ENCODE measurements at regions not wholly inside any gene's neighbourhood (a gene's known extent, or its start where the extent isn't known, plus 50 kb on each side); places are given as distances from the start of the nearest gene placed in this dataset.
"Not testable (repeated sequence)": the region's sequence is repeated elsewhere in the genome, so short reads cannot be mapped to it uniquely, and the experiment has no call there.

- no peak overlapping the region for H3K4me3 ChIP-seq (ENCODE audit: low read depth, low read length)
- DNase-seq: no peak
- H3K27me3 ChIP-seq (ENCODE audit: insufficient read depth, low read depth, severe bottlenecking): no peaks in the 10 kb centered on the region
- no peaks in the 10 kb centered on the region for H3K9me3 ChIP-seq (ENCODE audit: severe bottlenecking)
- H3K36me3 ChIP-seq: no peaks in the 10 kb centered on the region
- TF ChIP-seq CTCF (IDR thresholded peaks at IDR 0.05; ENCODE audit: low read depth, low read length): no peak
- no peak overlapping the region for H3K27ac ChIP-seq
Measured at GRCh38 chr1:200263203-200263602, 146.6 kb downstream of the ZNF281 start.

GRCh38 chr1:200262326-200262965 lies 147.4 kb downstream of the ZNF281 start:
- Histone ChIP-seq H3K9me3 (ENCODE audit: severe bottlenecking) (no peaks in the 10 kb centered on the region), H3K36me3 (no peaks in the 10 kb centered on the region)
- no peak for DNase-seq

GRCh38 chr1:200260597-200261335 lies 149.1 kb downstream of the ZNF281 start:
- no peak for DNase-seq
- no peaks in the 10 kb centered on the region for H3K9me3 ChIP-seq (ENCODE audit: severe bottlenecking)
- no peak overlapping the region for H3K4me3 ChIP-seq (ENCODE audit: low read depth, low read length)
- no peak for TF ChIP-seq CTCF (IDR thresholded peaks at IDR 0.05; ENCODE audit: low read depth, low read length)
- no peak overlapping the region for H3K27ac ChIP-seq
- H3K27me3 ChIP-seq (ENCODE audit: insufficient read depth, low read depth, severe bottlenecking): no peaks in the 10 kb centered on the region
- no peaks in the 10 kb centered on the region for H3K36me3 ChIP-seq

More at GRCh38 chr1:200262326-200262965, 147.4 kb downstream of the ZNF281 start:
- Histone ChIP-seq H3K27ac (no peak overlapping the region), H3K27me3 (ENCODE audit: insufficient read depth, low read depth, severe bottlenecking) (no peaks in the 10 kb centered on the region), H3K4me3 (ENCODE audit: low read depth, low read length) (no peak overlapping the region)
- TF ChIP-seq CTCF (IDR thresholded peaks at IDR 0.05; ENCODE audit: low read depth, low read length): no peak

DNA sequence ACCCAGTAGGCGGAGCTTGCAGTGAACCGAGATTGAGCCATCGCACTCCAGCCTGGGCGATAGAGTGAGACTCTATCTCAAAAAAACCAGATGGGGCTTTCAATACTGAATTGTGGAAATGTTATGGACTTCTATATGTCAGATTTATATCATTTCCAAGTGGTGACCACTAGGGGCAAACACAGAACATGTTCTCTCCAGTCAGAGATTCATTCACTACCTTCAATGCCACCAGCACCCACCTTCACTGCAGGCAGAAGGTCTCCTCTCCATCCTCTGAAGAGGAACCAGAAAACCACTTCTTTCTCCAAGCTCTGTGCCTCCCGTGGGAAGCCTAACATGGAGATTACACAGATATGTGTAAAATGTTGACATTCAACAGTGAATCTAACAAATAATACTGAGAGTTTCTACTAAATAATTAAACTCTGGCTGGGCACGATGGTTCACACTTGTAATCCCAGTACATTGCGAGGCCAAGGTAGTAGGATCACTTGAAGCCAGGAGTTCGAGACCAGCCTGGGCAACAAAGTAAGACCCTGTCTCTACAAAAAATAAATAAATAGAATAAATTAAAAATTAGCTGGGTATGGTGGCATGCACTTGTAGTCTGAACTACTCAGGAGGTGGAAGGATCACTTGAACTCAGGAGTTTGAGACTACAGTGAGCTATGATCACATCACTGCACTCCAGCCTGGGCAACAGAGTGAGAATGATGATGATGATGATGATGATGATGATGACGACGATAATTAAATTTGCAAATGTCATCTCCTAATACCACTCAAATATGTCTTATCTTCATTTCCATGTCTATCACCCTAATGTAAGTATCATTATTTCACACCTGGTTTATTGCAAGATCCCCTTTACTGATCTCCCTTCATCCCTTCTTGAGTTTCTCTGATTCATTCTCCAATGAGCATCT lies 151.1 kb downstream of the ZNF281 start:
- H3K27me3 ChIP-seq (ENCODE audit: insufficient read depth, low read depth, severe bottlenecking): no peaks in the 10 kb centered on the region
- peak; percentile 56 for DNase-seq
- no peaks in the 10 kb centered on the region for H3K36me3 ChIP-seq
- no peaks in the 10 kb centered on the region for H3K9me3 ChIP-seq (ENCODE audit: severe bottlenecking)
- no peak overlapping the region for H3K27ac ChIP-seq
- TF ChIP-seq CTCF (IDR thresholded peaks at IDR 0.05; ENCODE audit: low read depth, low read length): peak; percentile 84
- H3K4me3 ChIP-seq (ENCODE audit: low read depth, low read length): no peak overlapping the region

DNA sequence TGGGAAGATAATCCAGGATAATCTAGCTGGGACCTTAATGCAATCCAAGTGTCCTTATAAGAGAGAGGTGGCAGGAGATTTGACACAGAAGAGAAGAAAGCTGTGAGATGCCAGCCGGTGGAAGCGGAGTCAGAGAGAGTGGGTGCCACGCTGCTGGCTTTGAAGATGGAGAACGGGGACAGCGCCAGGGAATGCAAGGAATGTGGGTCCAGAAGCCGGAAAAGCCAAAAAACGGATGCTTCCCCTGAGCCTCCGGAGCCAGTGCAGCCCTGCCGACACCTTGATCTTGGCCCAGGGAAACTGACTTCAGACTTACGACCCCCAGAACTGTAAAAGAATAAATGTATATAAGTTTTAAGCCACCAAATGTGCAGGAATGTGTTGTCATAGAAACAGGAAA lies 152.6 kb downstream of the ZNF281 start:
- no peak overlapping the region for H3K4me3 ChIP-seq (ENCODE audit: low read depth, low read length)
- no peaks in the 10 kb centered on the region for H3K36me3 ChIP-seq
- H3K9me3 ChIP-seq (ENCODE audit: severe bottlenecking): no peaks in the 10 kb centered on the region
- H3K27me3 ChIP-seq (ENCODE audit: insufficient read depth, low read depth, severe bottlenecking): no peaks in the 10 kb centered on the region
- DNase-seq: no peak
- H3K27ac ChIP-seq: no peak overlapping the region
- no peak for TF ChIP-seq CTCF (IDR thresholded peaks at IDR 0.05; ENCODE audit: low read depth, low read length)

GRCh38 chr1:200254602-200255001 lies 155.2 kb downstream of the ZNF281 start:
- H3K4me3 ChIP-seq (ENCODE audit: low read depth, low read length); H3K9me3 ChIP-seq (ENCODE audit: severe bottlenecking); H3K27me3 ChIP-seq (ENCODE audit: insufficient read depth, low read depth, severe bottlenecking); H3K36me3 ChIP-seq; DNase-seq; H3K27ac ChIP-seq: not testable (repeated sequence)
